Activated CD8-positive, alpha-beta memory T cell treated with anti-CD3 and anti-CD28 coated beads, Interleukin-2, amount 50 U/mL, for 1 hour (primary cell): ENCODE measurements at regions not wholly inside any gene's neighbourhood (a gene's known extent, or its start where the extent isn't known, plus 50 kb on each side); places are given as distances from the start of the nearest gene placed in this dataset.
A peak's percentile ranks its signal among the peaks of the same experiment; 100 is the strongest.

Experiments used
- DNase-seq: peaks from one replicate; pipeline ENCODE4 v3.0.0-alpha.2; 2020; ENCODE audit errors: extremely low read depth

GRCh38 chr3:94179059-94179458 lies 116.2 kb downstream of the NSUN3 start:
- DNase-seq: no peak

- DNase-seq: no peak
Observed at GRCh38 chr3:94183551-94183950, 120.7 kb downstream of the NSUN3 start.

- no peak for DNase-seq
Observed at GRCh38 chr3:94184781-94185180, 121.9 kb downstream of the NSUN3 start.

- no peak for DNase-seq
Observed at GRCh38 chr3:94185753-94186152, 122.9 kb downstream of the NSUN3 start.

GRCh38 chr3:94187697-94188096 lies 124.8 kb downstream of the NSUN3 start:
- DNase-seq: no peak

GRCh38 chr3:94195381-94195780 lies 132.5 kb downstream of the NSUN3 start:
- DNase-seq: no peak

- no peak for DNase-seq
Observed at GRCh38 chr3:94206291-94206690, 143.4 kb downstream of the NSUN3 start.

- DNase-seq: no peak
Observed at GRCh38 chr3:94210256-94210655, 147.4 kb downstream of the NSUN3 start.

GRCh38 chr3:94217406-94217805 lies 154.5 kb downstream of the NSUN3 start:
- DNase-seq: no peak

- DNase-seq: no peak
Observed at GRCh38 chr3:94220426-94220825, 157.6 kb downstream of the NSUN3 start.

- no peak for DNase-seq
Observed at GRCh38 chr3:94221829-94222228, 159.0 kb downstream of the NSUN3 start.

GRCh38 chr3:94225148-94225865 lies 162.4 kb downstream of the NSUN3 start:
- DNase-seq: no peak

- DNase-seq: no peak
Observed at GRCh38 chr3:94226078-94226477, 163.2 kb downstream of the NSUN3 start.

GRCh38 chr3:94232921-94233320 lies 170.1 kb downstream of the NSUN3 start:
- no peak for DNase-seq

- DNase-seq: no peak
Observed at GRCh38 chr3:94234177-94234788, 171.4 kb downstream of the NSUN3 start.

GRCh38 chr3:94241986-94242385 lies 179.1 kb downstream of the NSUN3 start:
- no peak for DNase-seq

- DNase-seq: no peak
Observed at GRCh38 chr3:94246171-94246570, 183.3 kb downstream of the NSUN3 start.

GRCh38 chr3:94248042-94248441 lies 185.2 kb downstream of the NSUN3 start:
- no peak for DNase-seq

- peak; percentile 7 for DNase-seq
Observed at GRCh38 chr3:94249491-94250079, 186.7 kb downstream of the NSUN3 start.

- no peak for DNase-seq
Observed at GRCh38 chr3:94251566-94251965, 188.7 kb downstream of the NSUN3 start.

- no peak for DNase-seq
Observed at GRCh38 chr3:94252316-94252715, 189.5 kb downstream of the NSUN3 start.

GRCh38 chr3:94256888-94257813 lies 194.3 kb downstream of the NSUN3 start:
- DNase-seq: no peak
